OCI-LY3 (cell line): ENCODE measurements at regions not wholly inside any gene's neighbourhood (a gene's known extent, or its start where the extent isn't known, plus 50 kb on each side); places are given as distances from the start of the nearest gene placed in this dataset.

Source experiments
- H2AFZ ChIP-seq: fragments of 200-600, 300-600 bp; shearing (Covaris generic); 2 replicates; pipeline ENCODE4 v1.6.0; 2014; ENCODE audit warnings: antibody characterized with exemption, low read depth, low read length
- H3K27ac ChIP-seq: fragments of 200-600, 300-600 bp; sonication (generic); 2 replicates; pipeline ENCODE4 v1.5.1; 2014; ENCODE audit warnings: mild to moderate bottlenecking, low read length, moderate library complexity, mixed read lengths
- H3K27me3 ChIP-seq: fragments of 200-600, 300-600 bp; sonication (generic); 2 replicates; pipeline ENCODE4 v1.6.1; 2014; ENCODE audit warnings: low read depth, low read length, mixed read lengths
- H3K36me3 ChIP-seq: fragments of 200-600, 300-600 bp; sonication (generic); replicated peaks from 2 replicates; pipeline ENCODE3; 2014; ENCODE audit warnings: low read depth, low read length, mixed read lengths
- H3K4me1 ChIP-seq: fragments of 300-600, 200-600 bp; sonication (generic); 2 replicates; pipeline ENCODE4 v1.6.1; 2014; ENCODE audit warnings: low read length, mixed read lengths
- H3K4me2 ChIP-seq: fragments of 200-600, 300-600 bp; sonication (generic); 2 replicates; pipeline ENCODE4 v1.6.1; 2014; ENCODE audit warnings: low read length, mixed read lengths
- H3K4me3 ChIP-seq: fragments of 300-600, 200-600 bp; sonication (generic); 2 replicates; pipeline ENCODE4 v1.5.1; 2014; ENCODE audit warnings: antibody characterized with exemption, mild to moderate bottlenecking, low read length, moderate library complexity
- H3K79me2 ChIP-seq: fragments of 300-600, 200-600 bp; shearing (Covaris generic); 2 replicates; pipeline ENCODE4 v1.6.1; 2014; ENCODE audit warnings: mild to moderate bottlenecking, low read length, mixed read lengths
- H3K9ac ChIP-seq: fragments of 300-600, 200-600 bp; shearing (Covaris generic); 2 replicates; pipeline ENCODE4 v1.6.0; 2014; ENCODE audit warnings: mild to moderate bottlenecking, low read length, moderate library complexity
- H3K9me3 ChIP-seq: fragments of 200-600, 300-600 bp; shearing (Covaris generic); 2 replicates; pipeline ENCODE4 v1.6.1; 2014; ENCODE audit warnings: low read length, mixed read lengths; ENCODE audit not compliant: insufficient read depth
- H4K20me1 ChIP-seq: fragments of 200-600, 300-600 bp; sonication (generic); 2 replicates; pipeline ENCODE4 v1.6.1; 2016; ENCODE audit warnings: low read length, mixed read lengths; ENCODE audit not compliant: insufficient read depth
- CTCF ChIP-seq: fragments of 200-600, 300-600 bp; sonication (generic); IDR thresholded peaks from 2 replicates; pipeline ENCODE4 v1.5.1; 2014; ENCODE audit warnings: antibody characterized with exemption, low read length, low read depth
- EZH2phosphoT487 ChIP-seq: fragments of 200-600 bp; shearing (Covaris generic); IDR thresholded peaks from 2 replicates; pipeline ENCODE4 v1.6.1; 2018; ENCODE audit warnings: antibody characterized with exemption, mixed run types, low read depth

GRCh38 chr1:58864654-58865053 is 80.8 kb upstream of the JUN start:
- Histone ChIP-seq H4K20me1 (no peaks in the 10 kb centered on the region), H3K27ac (no peak overlapping the region), H3K27me3 (no peaks in the 10 kb centered on the region), H3K9me3 (no peaks in the 10 kb centered on the region), H3K79me2 (no peaks in the 10 kb centered on the region), H3K4me3 (no peak overlapping the region), H3K4me1 (no peaks in the 10 kb centered on the region), H2AFZ (no peak overlapping the region), H3K4me2 (no peak overlapping the region), H3K9ac (no peak overlapping the region), H3K36me3 (no peaks in the 10 kb centered on the region)
- TF ChIP-seq CTCF (no peak), EZH2phosphoT487 (no peak)

GRCh38 chr1:58866578-58866977 is 82.7 kb upstream of the JUN start:
- H3K79me2 ChIP-seq, result no peaks in the 10 kb centered on the region
- H3K4me2 ChIP-seq, result no peak overlapping the region
- no peak overlapping the region for H3K9ac ChIP-seq
- no peaks in the 10 kb centered on the region for H3K9me3 ChIP-seq
- H4K20me1 ChIP-seq, result no peaks in the 10 kb centered on the region
- H3K4me1 ChIP-seq, result no peaks in the 10 kb centered on the region
- H3K27me3 ChIP-seq, result no peaks in the 10 kb centered on the region
- no peak overlapping the region for H3K27ac ChIP-seq
- H2AFZ ChIP-seq, result no peak overlapping the region
- H3K4me3 ChIP-seq, result no peak overlapping the region
- H3K36me3 ChIP-seq, result no peaks in the 10 kb centered on the region
- TF ChIP-seq CTCF, result no peak

GRCh38 chr1:58869638-58870297 is 85.9 kb upstream of the JUN start:
- Histone ChIP-seq H3K27ac (no peak overlapping the region), H4K20me1 (no peaks in the 10 kb centered on the region), H3K4me1 (no peaks in the 10 kb centered on the region), H3K9me3 (no peaks in the 10 kb centered on the region), H3K27me3 (no peaks in the 10 kb centered on the region), H3K4me3 (no peak overlapping the region), H3K4me2 (no peak overlapping the region), H2AFZ (no peak overlapping the region), H3K36me3 (no peaks in the 10 kb centered on the region), H3K79me2 (no peaks in the 10 kb centered on the region), H3K9ac (no peak overlapping the region)
- TF ChIP-seq EZH2phosphoT487 (no peak), CTCF (no peak)

GRCh38 chr1:58870298-58870676 is 86.4 kb upstream of the JUN start:
- H3K4me2 ChIP-seq, result no peak overlapping the region
- H3K4me1 ChIP-seq, result no peaks in the 10 kb centered on the region
- TF ChIP-seq CTCF, result no peak
- TF ChIP-seq EZH2phosphoT487, result no peak

More at GRCh38 chr1:58870298-58870676, 86.4 kb upstream of the JUN start:
- Histone ChIP-seq H4K20me1 (no peaks in the 10 kb centered on the region), H3K27me3 (no peaks in the 10 kb centered on the region), H3K36me3 (no peaks in the 10 kb centered on the region), H3K9ac (no peak overlapping the region), H3K9me3 (no peaks in the 10 kb centered on the region), H3K4me3 (no peak overlapping the region), H3K79me2 (no peaks in the 10 kb centered on the region), H2AFZ (no peak overlapping the region), H3K27ac (no peak overlapping the region)
